Hepatic stellate cell (primary cell): ENCODE measurements at regions not wholly inside any gene's neighbourhood (a gene's known extent, or its start where the extent isn't known, plus 50 kb on each side); places are given as distances from the start of the nearest gene placed in this dataset.
"Not testable (repeated sequence)": the region's sequence is repeated elsewhere in the genome, so short reads cannot be mapped to it uniquely, and the experiment has no call there.

Source experiments
- DNase-seq: peaks from one replicate; pipeline ENCODE4 v3.0.0; 2011; ENCODE audit warnings: low spot score

DNA sequence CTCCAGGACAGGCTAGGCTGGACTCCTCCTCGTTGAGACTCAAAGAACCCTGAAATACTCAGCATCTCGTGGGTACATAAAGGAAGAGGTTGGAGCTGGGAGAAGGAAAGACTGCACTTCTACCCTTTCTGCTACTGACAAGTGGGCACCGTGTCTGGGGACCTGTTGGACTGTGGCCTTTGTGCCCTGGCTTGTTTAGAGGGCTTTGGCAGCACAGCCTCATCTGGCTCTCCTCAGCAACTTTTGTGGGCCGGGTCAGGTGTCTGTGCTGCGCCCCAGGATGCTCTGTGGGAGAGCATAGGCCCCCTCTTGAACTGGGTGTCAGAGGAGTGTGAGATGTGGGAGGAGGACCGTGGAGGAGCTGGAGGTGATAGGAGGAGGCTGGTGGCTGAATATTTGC is 142.4 kb downstream of the FCRL5 start:
- no peak for DNase-seq

DNA sequence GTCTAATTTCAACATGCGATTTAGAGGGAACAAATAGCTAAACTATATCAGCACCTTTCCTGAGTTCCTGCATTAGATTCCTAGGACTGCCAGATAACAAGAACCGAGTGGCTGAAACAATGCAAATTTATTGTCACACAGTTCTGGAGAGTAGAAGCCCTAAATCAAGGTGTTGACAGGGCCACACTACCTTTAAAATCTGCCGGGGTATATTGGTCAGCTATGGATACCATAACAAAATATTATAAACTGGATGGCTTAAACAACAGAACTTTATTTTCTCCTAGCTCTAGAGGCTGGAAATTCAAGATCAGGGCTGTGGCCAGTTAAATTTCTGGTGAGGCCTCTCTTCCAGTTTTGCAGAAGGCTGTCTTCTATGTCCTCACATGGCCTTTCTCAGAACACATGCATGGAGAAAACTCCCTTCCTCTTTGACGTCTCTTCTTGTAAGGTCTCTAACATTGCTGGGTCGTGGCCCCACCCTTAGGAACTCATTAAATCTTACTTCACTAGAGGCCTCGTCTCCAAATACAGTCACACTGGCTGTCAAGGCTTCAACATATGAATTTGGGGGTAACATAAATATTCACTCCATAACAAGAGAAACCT is 144.3 kb downstream of the FCRL5 start:
- DNase-seq: no peak

DNA sequence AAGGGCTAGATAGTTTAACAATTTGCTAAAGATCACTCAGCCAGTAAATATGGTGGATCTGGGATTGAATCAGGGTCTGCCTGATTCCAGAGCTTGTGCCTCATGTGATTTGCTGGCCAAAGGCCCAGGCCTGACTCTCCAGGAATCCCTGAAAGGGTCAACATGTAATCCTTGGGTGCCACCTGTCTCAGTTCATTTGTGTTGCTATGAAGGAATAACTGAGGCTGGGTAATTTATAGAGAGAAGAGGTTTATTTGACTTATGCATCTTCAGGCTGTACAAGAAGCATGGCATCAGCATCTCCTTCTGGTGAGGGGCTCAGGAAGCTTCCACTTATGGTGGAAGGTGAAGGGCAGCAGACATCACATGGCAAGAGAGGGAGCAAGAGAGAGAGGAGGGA is 144.9 kb downstream of the FCRL5 start:
- no peak for DNase-seq

DNA sequence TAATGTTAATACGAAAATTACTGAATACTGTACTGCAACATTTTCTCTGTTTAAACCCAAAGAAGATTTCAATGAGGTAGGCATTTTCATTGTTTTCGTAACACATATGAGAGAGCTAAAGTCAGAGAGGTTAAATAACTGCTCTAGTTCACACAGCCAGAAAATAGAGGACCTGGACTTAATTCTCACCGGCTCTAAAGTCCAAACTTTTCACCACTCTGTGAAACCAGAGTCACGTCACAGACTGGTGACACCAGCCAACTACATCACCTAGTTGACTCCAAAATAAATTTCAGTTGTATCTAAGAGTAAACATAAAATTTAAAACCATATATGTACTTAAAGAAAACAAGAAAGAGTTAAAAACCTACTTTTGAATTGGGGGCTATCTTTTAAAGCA is 146.7 kb downstream of the FCRL5 start:
- no peak for DNase-seq

DNA sequence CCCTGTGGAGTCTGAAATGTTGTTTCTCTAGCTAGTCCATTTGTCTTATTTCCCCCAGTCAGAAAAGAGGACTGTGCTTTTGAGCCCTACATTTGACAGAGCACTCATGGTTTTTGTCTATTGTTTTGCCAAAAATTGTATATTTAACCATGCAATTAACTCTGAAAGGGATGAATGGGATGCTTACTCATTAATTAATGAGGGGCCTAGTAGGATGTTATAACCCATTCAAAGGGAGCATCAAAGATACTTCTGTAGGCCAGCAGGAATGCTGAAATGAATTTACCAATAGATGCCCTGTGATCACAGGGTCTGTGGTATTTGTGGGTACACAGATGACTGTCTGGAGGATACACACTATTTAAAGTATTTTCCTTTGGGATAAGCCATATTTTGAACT is 147.7 kb downstream of the FCRL5 start:
- no peak for DNase-seq

DNA sequence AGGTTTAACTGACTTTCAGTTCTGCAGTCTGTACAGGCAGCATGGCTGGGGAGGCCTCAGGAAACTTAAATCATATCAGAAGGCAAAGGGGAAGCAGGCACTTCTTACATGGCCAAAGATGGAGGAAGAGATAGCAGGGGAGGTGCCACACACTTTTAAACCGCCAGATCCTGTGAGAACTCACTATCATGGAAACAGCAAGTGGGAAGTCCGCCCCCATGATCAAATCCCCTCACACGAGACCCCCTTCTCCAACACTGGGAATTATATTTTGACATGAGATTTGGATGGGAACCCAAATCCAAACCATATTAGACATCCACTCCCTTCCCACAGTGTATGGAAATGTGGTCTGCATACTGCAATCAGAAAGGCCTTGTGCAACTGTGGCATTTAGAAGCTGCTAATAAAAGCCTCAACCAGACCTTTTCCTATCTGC is 148.2 kb downstream of the FCRL5 start:
- no peak for DNase-seq

DNA sequence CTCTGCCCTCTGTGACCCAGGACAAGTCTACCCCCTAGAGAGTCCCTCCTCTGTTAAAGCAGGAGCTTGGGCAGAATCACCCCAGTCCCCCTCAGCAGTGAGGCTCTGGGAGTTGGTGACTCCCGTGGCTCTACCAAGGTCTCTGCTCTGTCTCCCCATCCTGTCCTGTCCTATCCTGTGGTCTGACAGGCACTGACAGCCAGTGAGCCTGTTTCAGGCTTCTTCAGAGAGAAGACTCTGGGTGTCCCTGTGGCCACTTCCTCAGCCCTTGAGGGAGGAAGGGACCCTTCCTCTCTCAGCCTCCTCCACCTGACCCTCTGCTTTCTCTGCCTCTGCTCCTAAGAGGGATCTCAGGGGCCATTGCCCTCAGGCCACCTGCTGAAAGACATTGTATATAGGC is 148.7 kb downstream of the FCRL5 start:
- no peak for DNase-seq

DNA sequence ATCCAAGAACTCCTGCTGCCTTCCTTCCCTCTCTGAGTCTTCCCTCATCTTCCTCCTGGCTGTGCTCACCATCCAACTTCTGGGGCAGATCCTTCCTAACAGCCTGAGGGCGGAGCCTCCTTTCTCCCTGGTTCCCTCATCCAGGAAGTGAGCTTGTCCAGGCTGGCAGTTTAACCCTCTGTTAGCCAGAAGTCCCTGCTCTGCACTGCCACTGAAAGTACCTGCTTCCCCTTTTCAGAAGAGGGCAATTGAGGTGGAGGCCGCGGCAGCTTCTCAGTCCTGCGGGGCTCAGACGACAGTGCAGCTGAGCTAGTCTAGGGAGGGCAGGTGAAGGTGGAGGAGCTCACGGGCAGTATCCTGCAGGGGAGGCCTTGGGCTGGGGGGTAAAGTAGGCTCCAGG is 149.1 kb downstream of the FCRL5 start:
- DNase-seq: peak; percentile 31

DNA sequence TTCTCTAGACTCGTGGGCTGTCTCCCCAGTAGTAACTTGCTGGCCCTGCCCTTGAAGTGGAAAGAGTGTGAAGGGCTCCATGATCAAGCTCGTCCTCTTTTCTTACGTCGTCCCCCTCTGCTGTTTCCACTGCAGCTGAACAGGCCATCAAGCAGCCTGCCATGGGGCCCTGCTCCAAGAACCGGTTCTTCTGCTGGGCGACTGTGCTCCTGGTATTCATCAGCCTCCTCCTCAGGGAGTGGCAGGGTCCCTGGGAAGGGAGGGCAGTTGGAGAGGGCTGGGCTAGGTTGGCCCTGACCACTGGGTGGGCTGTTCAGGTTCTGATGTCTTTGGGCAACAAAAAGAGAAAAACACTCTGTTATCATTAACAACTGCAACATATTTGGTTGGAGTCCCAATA is 151.5 kb downstream of the FCRL5 start:
- no peak for DNase-seq

DNA sequence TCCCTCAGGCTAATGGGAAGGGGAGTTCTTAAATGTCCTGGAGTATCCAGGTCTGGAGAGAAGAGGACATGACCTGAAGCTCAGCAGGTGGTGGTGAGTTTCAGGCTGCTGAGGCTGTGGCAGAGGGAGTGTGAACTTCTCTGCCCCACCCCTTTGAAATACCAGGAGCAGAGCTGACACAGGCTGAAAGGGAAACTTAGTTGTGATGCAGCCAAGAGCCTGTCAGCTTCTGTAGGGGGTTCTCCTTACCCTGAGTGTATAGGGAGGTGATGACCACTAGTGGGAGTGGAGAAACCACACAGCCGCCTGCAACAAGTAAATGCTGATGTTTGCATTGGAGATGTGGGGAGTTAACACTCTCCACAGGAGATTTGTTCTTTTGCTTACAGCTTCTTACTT is 152.3 kb downstream of the FCRL5 start:
- no peak for DNase-seq

DNA sequence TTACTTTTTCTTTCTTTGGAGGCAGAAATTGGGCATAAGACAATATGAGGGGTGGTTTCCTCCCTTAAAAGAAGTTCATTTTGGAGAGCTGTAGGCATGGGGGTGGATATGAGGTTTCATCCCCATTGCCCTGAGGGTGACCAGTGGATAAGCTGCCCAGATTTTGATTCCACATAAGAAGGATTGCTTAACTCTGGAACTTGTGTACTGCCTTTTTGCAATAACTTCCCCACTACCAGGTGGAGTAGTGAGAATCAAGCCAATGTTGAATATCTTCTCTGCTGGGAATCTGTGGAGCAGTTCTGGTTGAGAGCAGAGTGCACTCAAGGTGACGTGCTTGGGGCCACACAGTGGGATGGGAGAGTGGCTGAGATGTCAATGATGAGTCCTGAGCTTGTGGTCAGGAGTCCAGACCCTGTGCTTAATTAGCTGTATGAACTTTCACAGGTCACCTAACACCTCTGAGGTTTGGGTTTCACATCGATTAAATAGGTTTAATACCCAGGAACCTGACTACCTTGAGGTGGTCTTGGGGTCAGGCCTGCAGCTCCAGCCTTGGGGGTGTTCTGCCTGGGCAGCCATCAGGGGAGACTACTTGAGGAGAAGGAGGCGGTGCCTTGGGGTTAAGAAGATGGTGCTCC is 152.9 kb downstream of the FCRL5 start:
- no peak for DNase-seq

DNA sequence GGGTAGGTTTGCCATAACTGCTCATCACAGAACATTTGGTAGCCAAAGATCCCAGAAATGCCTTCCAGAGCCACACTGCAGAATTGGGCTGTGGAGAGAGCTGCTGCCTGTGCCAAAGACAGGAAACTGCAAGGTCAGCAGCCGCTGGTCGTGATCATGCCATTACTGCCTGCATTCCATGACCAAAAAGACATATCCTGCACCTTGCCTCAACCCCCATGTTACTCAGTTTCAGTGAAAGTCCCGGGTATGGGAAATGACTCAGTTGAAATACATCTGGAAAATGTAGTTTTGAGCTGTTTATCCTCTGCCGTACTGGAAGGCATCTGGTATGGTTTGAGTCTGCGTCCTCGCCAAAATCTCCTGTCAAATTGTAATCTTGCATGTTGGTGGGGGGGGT is 161.7 kb downstream of the FCRL5 start:
- peak; percentile 79 for DNase-seq

DNA sequence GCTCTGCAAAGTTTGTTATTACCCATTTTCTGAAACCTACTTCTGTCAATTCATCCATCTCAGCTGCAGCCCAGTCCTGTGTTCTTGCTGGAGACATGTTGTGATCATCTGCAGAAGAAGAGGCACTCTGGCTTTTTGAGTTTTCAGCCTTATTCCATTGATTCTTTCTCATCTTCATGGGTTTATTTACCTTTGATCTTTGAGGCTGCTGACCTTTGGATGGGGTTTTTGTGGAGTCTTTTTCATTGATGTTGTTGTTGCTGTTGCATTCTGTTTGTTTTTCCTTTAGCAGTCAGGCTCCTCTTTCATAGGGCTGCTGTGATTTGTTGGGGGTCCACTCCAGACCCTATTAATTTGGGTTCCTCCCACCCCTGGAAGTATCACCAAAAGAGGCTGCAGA is 164.3 kb downstream of the FCRL5 start:
- no peak for DNase-seq

DNA sequence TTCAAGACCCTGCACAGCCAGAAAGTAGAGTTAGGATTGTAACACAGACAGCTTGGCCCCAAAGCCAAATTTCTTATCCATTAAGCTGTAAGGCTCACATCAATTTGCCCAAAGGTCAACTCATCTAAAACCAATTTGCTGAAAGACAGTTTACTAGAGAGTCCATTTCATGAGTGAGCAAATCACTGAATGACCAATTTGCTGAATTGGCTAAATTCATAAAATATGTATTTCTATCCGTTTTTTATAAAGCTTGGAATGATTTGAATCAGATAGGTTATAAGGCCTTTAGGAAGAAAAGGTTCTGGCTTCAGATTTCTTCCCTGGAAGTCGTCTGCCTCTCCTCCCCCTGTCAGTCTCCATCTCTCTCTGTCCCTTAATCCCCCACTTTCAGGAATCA is 168.1 kb downstream of the FCRL5 start:
- DNase-seq: no peak

DNA sequence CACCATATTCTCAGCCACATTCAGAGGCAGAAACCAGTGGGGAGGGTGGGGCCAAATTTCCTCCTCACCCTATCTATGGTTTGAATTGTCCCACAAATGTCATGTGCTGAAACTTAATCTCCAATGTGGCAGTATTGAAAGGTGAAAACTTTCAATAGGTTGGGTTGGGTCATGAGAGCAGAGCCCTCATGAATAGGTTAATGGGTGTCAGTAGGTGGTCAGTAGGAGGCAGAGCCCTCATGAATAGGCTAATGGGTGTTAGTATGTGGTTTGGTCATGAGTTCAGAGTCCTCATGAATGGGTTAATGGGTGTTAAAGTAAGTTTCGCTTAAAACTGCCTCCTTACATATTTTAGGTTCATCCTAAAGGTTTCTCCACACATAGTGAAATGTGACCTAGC is 170.0 kb downstream of the FCRL5 start:
- DNase-seq: no peak

DNA sequence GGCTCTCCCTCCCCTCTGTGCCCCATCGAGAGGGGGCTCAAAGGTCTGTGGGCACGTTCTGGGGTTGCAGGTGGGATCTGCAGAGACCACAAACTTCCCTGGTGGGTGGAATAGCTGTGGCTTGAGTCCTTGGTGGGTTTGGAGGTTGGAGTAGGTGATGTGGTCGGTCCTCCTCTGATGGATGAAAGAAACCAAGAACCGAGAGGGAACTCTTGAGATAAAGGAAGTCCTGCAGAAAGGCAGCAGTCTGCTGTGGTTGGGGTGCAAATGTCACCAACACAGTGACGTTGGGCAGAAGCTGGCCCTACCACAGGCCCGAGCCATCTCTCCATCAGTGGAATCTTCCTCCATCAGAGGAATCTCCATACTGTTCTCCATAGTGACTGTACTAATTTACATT is 171.8 kb downstream of the FCRL5 start:
- no peak for DNase-seq

DNA sequence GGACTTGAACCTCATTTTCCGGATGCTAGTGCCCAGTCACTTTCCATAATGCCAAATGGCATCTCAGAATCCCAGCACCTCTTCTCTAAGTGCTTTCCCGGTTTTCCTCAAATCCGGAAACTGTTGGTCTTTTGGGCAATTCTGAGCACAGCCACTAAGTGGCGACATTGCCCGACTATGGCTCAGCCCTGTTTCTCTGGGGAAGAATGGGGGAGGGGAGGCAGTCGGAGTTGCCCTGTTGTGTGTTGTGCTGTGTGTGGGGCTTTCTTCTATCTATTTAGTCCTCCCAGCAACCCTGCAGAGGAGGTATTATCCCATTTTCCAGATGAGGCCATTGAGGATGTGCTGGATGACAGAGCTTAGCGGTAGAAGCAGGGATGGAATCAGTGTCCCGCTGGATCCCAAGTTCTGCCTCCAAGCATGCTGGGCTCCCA is 175.0 kb downstream of the FCRL5 start:
- DNase-seq: peak; percentile 16

DNA sequence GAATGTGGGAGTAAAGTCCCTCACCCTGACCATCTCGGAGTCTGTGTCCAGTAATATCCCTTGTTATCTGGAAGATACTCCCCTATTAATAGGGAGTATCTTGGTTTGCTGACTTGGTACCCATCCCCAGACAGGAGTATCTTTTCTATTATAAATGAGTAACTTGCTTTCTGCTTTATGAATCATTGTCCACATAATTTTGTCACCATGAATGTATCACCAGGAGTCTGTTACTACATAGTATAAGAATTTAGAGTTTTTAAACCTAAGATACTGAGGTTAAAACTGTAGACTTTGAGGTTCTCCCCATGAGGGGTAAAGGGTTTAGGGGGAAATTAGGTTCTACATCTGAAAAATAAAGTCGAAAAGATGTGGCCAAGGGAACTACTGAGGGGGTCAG is 175.6 kb downstream of the FCRL5 start:
- no peak for DNase-seq

DNA sequence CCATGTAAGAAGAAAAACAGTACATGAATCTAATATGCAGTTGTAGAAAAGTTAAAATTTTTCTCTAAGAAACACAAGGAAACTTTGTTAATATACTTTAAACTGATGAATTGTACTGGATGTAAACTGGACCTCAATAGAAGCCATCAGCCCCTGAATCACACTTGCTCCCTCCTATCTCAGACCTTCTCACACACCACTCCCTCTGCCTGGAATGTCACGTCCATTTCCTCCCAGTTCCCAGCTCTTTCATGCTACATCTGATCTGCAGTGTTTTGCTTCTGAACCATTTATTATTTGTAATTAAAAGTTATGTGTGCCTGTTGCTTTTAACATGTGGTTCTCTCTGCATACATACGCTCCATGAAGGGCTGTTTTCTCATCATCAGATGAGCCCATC is 180.0 kb downstream of the FCRL5 start:
- DNase-seq: not testable (repeated sequence)

DNA sequence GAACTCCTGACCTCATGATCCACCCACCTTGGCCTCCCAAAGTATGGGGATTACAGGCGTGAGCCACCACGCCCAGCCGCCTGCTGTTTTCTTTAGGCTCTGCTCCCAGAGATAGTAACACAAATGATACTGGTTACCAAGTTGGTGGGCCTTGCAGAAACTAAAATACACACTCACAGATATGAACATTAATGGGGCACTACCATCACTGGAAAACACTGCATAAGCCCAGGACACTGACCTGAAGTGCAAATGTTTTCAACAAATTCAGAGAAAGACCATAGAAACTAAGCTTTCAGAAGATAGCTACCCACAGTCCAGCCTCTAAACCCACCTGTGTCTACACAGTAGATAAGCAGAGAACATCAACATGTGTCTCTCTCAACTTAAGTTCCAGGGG is 180.5 kb downstream of the FCRL5 start:
- no peak for DNase-seq

DNA sequence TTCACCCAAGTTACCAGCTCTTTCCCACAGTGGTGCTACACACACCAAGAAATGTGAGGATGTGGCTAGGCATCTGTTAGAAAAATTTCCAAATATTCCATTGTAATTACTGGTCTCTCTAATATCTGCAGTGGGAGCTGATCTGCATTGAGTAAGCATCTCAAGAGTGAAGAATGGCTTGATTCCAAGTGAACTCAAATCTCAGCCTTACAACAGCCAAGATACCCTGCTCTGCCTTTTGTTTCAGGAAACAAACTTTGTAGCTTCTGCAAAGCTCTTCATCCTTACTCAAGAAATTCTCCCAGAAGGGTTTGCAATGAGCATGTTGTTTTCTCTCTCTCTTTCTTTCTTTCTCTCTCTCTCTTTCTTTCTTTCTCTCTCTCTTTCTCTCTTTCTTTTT is 181.1 kb downstream of the FCRL5 start:
- DNase-seq: no peak

DNA sequence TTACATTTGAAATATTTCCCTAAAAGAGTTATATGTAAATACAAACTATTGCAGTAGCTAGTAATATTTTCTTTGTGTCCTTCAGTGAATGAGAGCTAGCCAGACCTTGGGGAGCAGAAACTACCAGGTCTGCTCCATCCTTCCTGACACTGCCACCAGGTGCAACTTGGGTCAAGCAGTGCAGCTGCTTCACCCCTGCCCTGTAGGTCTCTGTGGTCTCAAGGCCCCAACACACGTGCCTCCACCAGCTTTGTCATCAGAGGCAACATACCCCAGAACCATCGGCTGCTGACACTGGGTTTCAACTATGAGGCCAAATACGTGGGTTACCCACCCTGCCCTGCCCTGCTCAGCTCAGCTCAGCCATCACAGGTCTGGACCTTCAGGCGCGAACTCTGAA is 181.6 kb downstream of the FCRL5 start:
- DNase-seq: no peak

DNA sequence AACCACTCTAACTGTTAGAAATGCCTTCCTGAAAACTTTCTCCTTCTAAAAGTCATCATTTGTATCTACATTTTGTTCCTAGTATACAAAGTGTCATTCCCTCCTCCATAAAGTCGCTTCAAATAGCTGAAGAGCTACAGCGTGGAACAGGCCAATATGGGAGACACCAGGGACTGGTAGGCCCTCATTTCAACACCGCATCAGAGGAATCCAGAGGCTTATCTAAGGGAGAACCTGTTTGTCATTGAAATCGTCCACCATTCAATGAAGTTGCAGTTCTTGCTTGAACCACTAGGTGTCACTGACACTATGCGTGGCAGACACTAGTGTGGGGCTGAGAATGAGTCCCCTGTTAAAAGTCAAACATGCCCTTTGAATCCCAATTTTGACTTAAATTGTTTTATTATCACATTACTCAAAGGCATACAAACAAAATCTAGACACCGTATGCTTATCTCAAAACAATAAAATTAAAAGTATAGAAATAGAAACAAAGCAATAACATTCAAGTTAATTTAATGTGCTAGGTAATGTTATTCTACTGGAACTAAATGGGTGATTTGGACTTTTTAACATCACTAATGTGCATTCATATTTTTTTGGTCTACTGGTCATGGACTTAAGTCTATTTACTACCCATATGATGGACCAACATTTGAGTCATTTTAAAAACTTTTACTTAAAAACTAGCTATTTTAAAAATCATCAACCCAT is 182.3 kb downstream of the FCRL5 start:
- peak; percentile 42 for DNase-seq

DNA sequence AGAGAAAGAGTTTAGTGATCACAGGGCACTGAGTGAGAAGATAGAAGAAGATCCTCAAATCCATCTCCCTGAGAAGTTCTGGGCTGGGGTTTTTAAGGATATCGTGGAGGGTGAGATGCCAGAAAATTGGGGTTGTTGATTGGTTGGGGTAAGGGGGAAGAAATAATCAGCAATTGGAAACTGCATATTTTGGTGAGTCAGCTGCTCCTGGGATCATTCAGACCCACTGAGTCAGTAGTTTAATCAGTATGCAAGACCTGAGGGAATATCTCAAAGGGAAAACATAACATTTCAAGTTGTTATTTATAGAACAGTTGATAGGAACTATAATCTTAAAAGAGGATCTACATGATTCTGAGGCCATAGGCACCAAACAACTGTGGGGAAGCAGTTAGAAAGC is 183.4 kb downstream of the FCRL5 start:
- not testable (repeated sequence) for DNase-seq
